HepG2 (cell line): ENCODE measurements at regions not wholly inside any gene's neighbourhood (a gene's known extent, or its start where the extent isn't known, plus 50 kb on each side); places are given as distances from the start of the nearest gene placed in this dataset.

Source experiments
- ATAC-seq: fragments of 200-7000 bp; cut with Tn5 transposase; 3 replicates; pipeline ENCODE4 v1.9.1; 2020; ENCODE audit warnings: mild to moderate bottlenecking, moderate library complexity
- BruUV-seq: library from RNA; stranded (reverse); fragments of 400-500 nt; replicated peaks from 2 replicates; lab custom pipeline; 2021; lab: Mats Ljungman, UMichigan
- CTCF ChIA-PET: fragments of 300-600 bp; formaldehyde crosslinking; extraction: SDS; loops from one replicate; lab custom pipeline; 2021; ENCODE audit warnings: low total read pairs, inconsistent platforms, low intra/inter-chr PET ratio; lab: Yijun Ruan, JAX
- POLR2A ChIA-PET: fragments of 350-600 bp; sonication (Branson Sonifier 250); formaldehyde crosslinking; loops from one replicate; lab custom pipeline; 2020; ENCODE audit warnings: antibody characterized with exemption, inconsistent platforms; lab: Yijun Ruan, JAX
- DNase-seq: peaks from one replicate; pipeline ENCODE4 v3.0.0-alpha.2; 2015; ENCODE audit warnings: low spot score
- FAIRE-seq: peaks from 3 replicates; lab custom pipeline; 2011; peaks lifted over from hg19 to GRCh38; lab: Jason Lieb, UNC
- H2AFZ ChIP-seq: one replicate; pipeline ENCODE4 v1.6.1; 2011; ENCODE audit warnings: low read length, inconsistent platforms
- H3K27ac ChIP-seq: fragments of 300-600 bp; 3 replicates; pipeline ENCODE4 v1.8.0; 2011; ENCODE audit warnings: mixed run types, mild to moderate bottlenecking, mixed read lengths, low read length, inconsistent platforms; ENCODE audit not compliant: insufficient read depth; ENCODE audit errors: extremely low read length
- H3K27me3 ChIP-seq, 2 experiments: fragments of 200-600 bp in 1 of 2; 2 replicates in 1 of 2; 3 replicates in 1 of 2; pipeline versions ENCODE4 v1.6.0 to v1.8.0; 2011; ENCODE audit warnings: low read length in 2 of 2, mild to moderate bottlenecking in 2 of 2, moderate library complexity in 2 of 2, inconsistent platforms in 1 of 2; ENCODE audit not compliant: insufficient read depth in 2 of 2, control insufficient read depth in 1 of 2
- H3K36me3 ChIP-seq, 2 experiments: fragments of 200-600 bp in 1 of 2; replicated peaks in 1 of 2; 2 replicates in 1 of 2; 3 replicates in 1 of 2; pipeline versions ENCODE4 v1.5.1 to v1.8.0; 2011; ENCODE audit warnings: low read length in 2 of 2, inconsistent platforms in 1 of 2; ENCODE audit not compliant: insufficient read depth in 2 of 2, control insufficient read depth in 1 of 2
- H3K4me1 ChIP-seq: 2 replicates; pipeline ENCODE4 v1.5.1; 2012; ENCODE audit warnings: low read length, inconsistent platforms; ENCODE audit not compliant: insufficient read depth
- H3K4me2 ChIP-seq: 2 replicates; pipeline ENCODE4 v1.6.0; 2011; ENCODE audit warnings: low read depth, low read length, inconsistent platforms
- H3K4me3 ChIP-seq, 3 experiments: fragments of 200-600 bp in 1 of 3; sonication (generic), shearing (Covaris generic) in 1 of 3; replicated peaks in 1 of 3; 2 replicates each; pipeline ENCODE4 v1.5.1; 2011 to 2016; ENCODE audit warnings: low read length in 3 of 3, inconsistent platforms in 2 of 3, low read depth in 2 of 3, mild to moderate bottlenecking in 2 of 3, control low read depth in 1 of 3, mixed read lengths in 1 of 3; ENCODE audit not compliant: insufficient read depth in 1 of 3
- H3K79me2 ChIP-seq: one replicate; pipeline ENCODE4 v1.6.1; 2011; ENCODE audit warnings: low read length, inconsistent platforms; ENCODE audit not compliant: insufficient read depth
- H3K9ac ChIP-seq: 2 replicates; pipeline ENCODE4 v1.6.0; 2011; ENCODE audit warnings: mild to moderate bottlenecking, low read depth, low read length, inconsistent platforms; ENCODE audit not compliant: insufficient read depth
- H3K9me3 ChIP-seq: 2 replicates; pipeline ENCODE4 v1.5.1; 2012; ENCODE audit warnings: mild to moderate bottlenecking, low read length
- H4K20me1 ChIP-seq: 2 replicates; pipeline ENCODE4 v1.6.0; 2011; ENCODE audit warnings: inconsistent platforms, mild to moderate bottlenecking, low read length, moderate library complexity; ENCODE audit not compliant: insufficient read depth
- CHCHD3 ChIP-seq: sonication (generic); formaldehyde crosslinking; IDR thresholded peaks from 2 replicates; pipeline ENCODE4 v1.8.0; 2022; ENCODE audit warnings: mild to moderate bottlenecking, missing genetic modification reagents, moderate library complexity
- MEIS2 ChIP-seq: sonication (generic); formaldehyde crosslinking; IDR thresholded peaks from 2 replicates; pipeline ENCODE4 v1.9.0; 2021; ENCODE audit warnings: mild to moderate bottlenecking, missing genetic modification reagents
- MYNN ChIP-seq: sonication (generic); formaldehyde crosslinking; IDR thresholded peaks from 2 replicates; pipeline ENCODE4 v1.4.0; 2020; ENCODE audit warnings: mild to moderate bottlenecking, low read depth, missing genetic modification reagents
- NCOA5 ChIP-seq: sonication (generic); formaldehyde crosslinking; IDR thresholded peaks from 2 replicates; pipeline ENCODE4 v1.4.0; 2020; ENCODE audit warnings: missing genetic modification reagents
- NFYC ChIP-seq: IDR thresholded peaks from 2 replicates; pipeline ENCODE4 v1.6.1; 2016; ENCODE audit warnings: missing genetic modification reagents, missing compliant biosample characterization
- SATB2 ChIP-seq: sonication (generic); formaldehyde crosslinking; IDR thresholded peaks from 2 replicates; pipeline ENCODE4 v1.5.0; 2020; ENCODE audit warnings: missing genetic modification reagents
- SRSF9 ChIP-seq: fragments of 200-400 bp; formaldehyde crosslinking; IDR thresholded peaks from 2 replicates; pipeline ENCODE4 v1.6.1; 2018; ENCODE audit warnings: borderline replicate concordance, mild to moderate bottlenecking, low read depth, low read length; ENCODE audit not compliant: insufficient read depth, poor library complexity, severe bottlenecking
- U2AF2 ChIP-seq: fragments of 200-400 bp; formaldehyde crosslinking; IDR thresholded peaks from 2 replicates; pipeline ENCODE4 v1.6.1; 2017; ENCODE audit warnings: low read depth, mild to moderate bottlenecking, low read length
- ZIK1 ChIP-seq: sonication (generic); formaldehyde crosslinking; IDR thresholded peaks from 2 replicates; pipeline ENCODE4 v1.5.0; 2020; ENCODE audit warnings: mild to moderate bottlenecking, low read depth, missing genetic modification reagents, borderline replicate concordance
- ZNF160 ChIP-seq: sonication (generic); formaldehyde crosslinking; IDR thresholded peaks from 2 replicates; pipeline ENCODE4 v1.8.0; 2022; ENCODE audit warnings: mild to moderate bottlenecking, inconsistent platforms, missing genetic modification reagents
- ZNF34 ChIP-seq: sonication (generic); formaldehyde crosslinking; IDR thresholded peaks from 2 replicates; pipeline ENCODE4 v1.4.0; 2020; ENCODE audit warnings: mild to moderate bottlenecking, missing genetic modification reagents, borderline replicate concordance
- ZNF570 ChIP-seq: sonication (generic); formaldehyde crosslinking; IDR thresholded peaks from 2 replicates; pipeline ENCODE4 v1.4.0; 2020; ENCODE audit warnings: mild to moderate bottlenecking, missing genetic modification reagents, borderline replicate concordance
- ZNF644 ChIP-seq: IDR thresholded peaks from 2 replicates; pipeline ENCODE4 v1.6.1; 2016; ENCODE audit warnings: low read depth
- ZNF672 ChIP-seq: sonication (generic); formaldehyde crosslinking; IDR thresholded peaks from 2 replicates; pipeline ENCODE4 v1.8.1; 2022; ENCODE audit warnings: missing genetic modification reagents
- ZNF776 ChIP-seq: sonication (generic); formaldehyde crosslinking; IDR thresholded peaks from 2 replicates; pipeline ENCODE4 v1.4.0; 2020; ENCODE audit warnings: mild to moderate bottlenecking, missing genetic modification reagents
- ZSCAN22 ChIP-seq: sonication (generic); formaldehyde crosslinking; IDR thresholded peaks from 2 replicates; pipeline ENCODE4 v1.4.0; 2020; ENCODE audit warnings: mild to moderate bottlenecking, missing genetic modification reagents
- WGBS: methylation state at CpG from one replicate; pipeline ENCODE4 v1.1.6; 2017; ENCODE audit warnings: low lambda C conversion rate; 5-methylcytosine and 5-hydroxymethylcytosine counted together
- in situ Hi-C: cut with HindIII; loops from 2 replicates; pipeline ENCODE4 v1.10.0; 2017; ENCODE audit warnings: low pct_unique_long_range_greater_than_20kb; ENCODE audit not compliant: extremely low pct_ligation_motif_present
- intact Hi-C: fragments of 100-400 bp; cut with micrococcal nuclease; formaldehyde crosslinking; loops from one replicate; pipeline ENCODE4 v1.10.0; 2022; ENCODE audit not compliant: unreplicated experiment
- TF ChIP-seq, protein P1 (sequence below): IDR thresholded peaks from 2 replicates; pipeline ENCODE4 v1.6.1; 2016; ENCODE audit warnings: mild to moderate bottlenecking, missing biosample characterization, missing genetic modification reagents
- TF ChIP-seq, protein P2 (sequence below): sonication (generic); formaldehyde crosslinking; IDR thresholded peaks from 2 replicates; pipeline ENCODE4 v1.9.0; 2021; ENCODE audit warnings: missing genetic modification reagents, mild to moderate bottlenecking, borderline replicate concordance

DNA sequence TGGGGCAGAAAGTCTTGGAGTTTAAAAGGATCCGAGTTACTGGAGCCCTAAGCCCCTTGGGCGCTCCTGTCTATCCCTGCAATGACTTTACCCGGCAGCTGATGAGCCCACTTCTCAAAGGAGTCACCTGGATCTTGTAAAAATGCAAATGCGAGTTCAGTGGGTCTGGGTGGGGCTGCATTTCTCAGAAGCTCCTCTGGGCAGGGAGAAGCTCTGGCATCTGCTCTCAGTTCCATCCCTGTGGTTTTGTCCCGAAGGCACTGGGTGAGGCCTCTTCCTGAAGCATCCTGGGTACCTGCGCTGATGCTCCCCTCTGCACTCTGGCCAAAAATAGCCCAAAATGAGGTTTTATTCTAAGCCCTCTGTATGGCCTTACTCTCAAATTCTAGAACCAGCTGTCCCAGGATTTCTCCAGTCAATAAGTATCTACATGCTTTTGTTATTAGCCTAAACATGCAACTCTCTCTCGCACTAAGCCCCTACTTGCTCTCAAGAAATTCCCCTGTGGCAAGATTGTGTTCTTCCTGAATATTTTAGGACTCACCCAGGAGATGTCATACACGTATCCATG lies 167.8 kb upstream of the APCDD1 start:
- in situ Hi-C loops (no loop called here), intact Hi-C loops (no loop called here)
- Histone ChIP-seq H3K79me2 (no peaks in the 10 kb centered on the region), H3K4me2 (no peak overlapping the region), H4K20me1 (no peaks in the 10 kb centered on the region), H3K27ac (no peak overlapping the region), H2AFZ (no peak overlapping the region), H3K4me1 (no peaks in the 10 kb centered on the region), H3K27me3 (peaks cover 0 to 5% of the 10 kb centered on the region in 2 experiments; a peak in 1 of 5 replicates), H3K9me3 (peaks cover 9% of the 10 kb centered on the region), H3K4me3 (no peak overlapping the region), H3K36me3 (no peaks in the 10 kb centered on the region), H3K9ac (no peak overlapping the region)
- no TSS peak for BruUV-seq
- ChIA-PET POLR2A (no interaction called here), CTCF (no interaction called here)
- DNase-seq = no peak
- WGBS = 23% methylated on average over 5 of the region's 8 CpGs
- FAIRE-seq = no peak
- TF ChIP-seq NFYC = no peak
- TF ChIP-seq, protein P1, sequence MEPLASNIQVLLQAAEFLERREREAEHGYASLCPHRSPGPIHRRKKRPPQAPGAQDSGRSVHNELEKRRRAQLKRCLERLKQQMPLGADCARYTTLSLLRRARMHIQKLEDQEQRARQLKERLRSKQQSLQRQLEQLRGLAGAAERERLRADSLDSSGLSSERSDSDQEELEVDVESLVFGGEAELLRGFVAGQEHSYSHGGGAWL (CRISPR knock-in tag) = no peak
- TF ChIP-seq ZNF160 (CRISPR knock-in tag) = no peak
- TF ChIP-seq SATB2 (CRISPR knock-in tag) = no peak
- no peak for TF ChIP-seq ZNF672 (CRISPR knock-in tag)
- no peak for TF ChIP-seq CHCHD3 (CRISPR knock-in tag)
- TF ChIP-seq ZNF776 = no peak
- no peak for TF ChIP-seq NCOA5
- no peak for TF ChIP-seq MEIS2 (CRISPR knock-in tag)
- no peak for TF ChIP-seq ZNF570 (CRISPR knock-in tag)
- ATAC-seq = no peak

DNA sequence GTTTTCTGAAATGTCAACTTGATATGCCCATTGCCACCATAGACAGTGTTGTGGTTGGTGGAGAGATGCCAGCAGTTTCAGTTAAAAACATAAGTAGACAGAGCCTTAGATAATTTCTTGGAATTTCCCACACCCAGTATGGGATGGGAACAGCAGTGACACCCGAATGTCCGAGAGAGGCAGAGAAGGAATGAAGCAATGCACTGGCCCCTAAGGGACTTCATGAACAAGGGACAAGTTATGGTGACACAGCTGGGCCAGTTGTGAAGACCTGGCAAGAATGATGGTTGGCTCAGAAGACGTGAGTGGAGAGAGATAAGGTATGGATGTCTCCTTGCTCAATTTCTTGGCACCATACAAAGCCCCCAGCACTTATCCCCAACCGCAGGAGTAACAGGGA lies 165.2 kb upstream of the APCDD1 start:
- Histone ChIP-seq H3K9ac (no peak overlapping the region), H3K4me1 (no peaks in the 10 kb centered on the region), H3K4me3 (no peak overlapping the region), H3K27me3 (peaks cover 0 to 5% of the 10 kb centered on the region in 2 experiments; a peak in 1 of 5 replicates), H2AFZ (no peak overlapping the region), H3K79me2 (no peaks in the 10 kb centered on the region), H3K36me3 (no peaks in the 10 kb centered on the region), H3K9me3 (peaks cover 9% of the 10 kb centered on the region), H3K4me2 (no peak overlapping the region), H4K20me1 (no peaks in the 10 kb centered on the region), H3K27ac (no peak overlapping the region)
- 54% methylated on average over 4 of the region's 4 CpGs for WGBS
- intact Hi-C loops (no loop called here), in situ Hi-C loops (no loop called here)
- ATAC-seq = no peak
- FAIRE-seq = no peak
- no peak for DNase-seq
- CTCF ChIA-PET = no interaction called here
- POLR2A ChIA-PET = no interaction called here
- no TSS peak for BruUV-seq
- TF ChIP-seq U2AF2 (no peak), SRSF9 (no peak), ZNF644 (CRISPR knock-in tag) (no peak), ZIK1 (CRISPR knock-in tag) (no peak), ZSCAN22 (no peak), ZNF34 (CRISPR knock-in tag) (no peak), MYNN (CRISPR knock-in tag) (no peak)
- TF ChIP-seq, protein P2, sequence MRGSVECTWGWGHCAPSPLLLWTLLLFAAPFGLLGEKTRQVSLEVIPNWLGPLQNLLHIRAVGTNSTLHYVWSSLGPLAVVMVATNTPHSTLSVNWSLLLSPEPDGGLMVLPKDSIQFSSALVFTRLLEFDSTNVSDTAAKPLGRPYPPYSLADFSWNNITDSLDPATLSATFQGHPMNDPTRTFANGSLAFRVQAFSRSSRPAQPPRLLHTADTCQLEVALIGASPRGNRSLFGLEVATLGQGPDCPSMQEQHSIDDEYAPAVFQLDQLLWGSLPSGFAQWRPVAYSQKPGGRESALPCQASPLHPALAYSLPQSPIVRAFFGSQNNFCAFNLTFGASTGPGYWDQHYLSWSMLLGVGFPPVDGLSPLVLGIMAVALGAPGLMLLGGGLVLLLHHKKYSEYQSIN = no peak
